ENCODE measurements at regions not wholly inside any gene's neighbourhood (a gene's known extent, or its start where the extent isn't known, plus 50 kb on each side); places are given as distances from the start of the nearest gene placed in this dataset.
A peak's percentile ranks its signal among the peaks of the same experiment; 100 is the strongest.
"Not testable (repeated sequence)": the region's sequence is repeated elsewhere in the genome, so short reads cannot be mapped to it uniquely, and the experiment has no call there.

DNA sequence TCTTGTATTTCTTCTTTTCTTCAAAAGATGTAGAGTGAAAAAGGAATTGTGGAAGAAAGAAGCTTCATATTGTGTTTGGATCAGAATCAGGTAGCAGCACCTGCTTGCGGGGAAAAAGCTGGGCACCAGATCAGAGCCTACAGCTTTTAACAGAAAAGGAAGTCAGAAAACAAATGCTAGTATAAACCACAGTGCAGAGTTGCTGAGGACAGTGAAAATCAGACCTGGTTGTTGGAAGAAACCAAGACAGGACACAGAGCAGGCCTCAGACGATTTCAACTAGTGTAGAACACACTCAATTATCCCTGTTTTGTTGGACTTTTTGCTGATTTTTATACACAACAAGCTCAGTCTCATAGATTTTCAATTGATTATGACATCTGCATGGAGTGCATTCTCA, 221.4 kb downstream of the PTN start:
- WGBS (ENCODE audit: insufficient coverage): 83% methylated on average over 2 of the region's 2 CpGs
- H3K9me3 ChIP-seq (replicated peaks; ENCODE audit: control insufficient read depth, low read depth, low read length): no peaks in the 10 kb centered on the region
- H3K4me3 ChIP-seq (ENCODE audit: low read length): no peak overlapping the region
- no peak overlapping the region for H3K27ac ChIP-seq (ENCODE audit: low read length)
- no peaks in the 10 kb centered on the region for H3K36me3 ChIP-seq (ENCODE audit: control insufficient read depth, insufficient read depth, low read length)
- no peak for DNase-seq
- no peaks in the 10 kb centered on the region for H3K4me1 ChIP-seq (ENCODE audit: control insufficient read depth, insufficient read depth, low read length)
- H3K27me3 ChIP-seq (ENCODE audit: control insufficient read depth, insufficient read depth, low read length): no peaks in the 10 kb centered on the region

DNA sequence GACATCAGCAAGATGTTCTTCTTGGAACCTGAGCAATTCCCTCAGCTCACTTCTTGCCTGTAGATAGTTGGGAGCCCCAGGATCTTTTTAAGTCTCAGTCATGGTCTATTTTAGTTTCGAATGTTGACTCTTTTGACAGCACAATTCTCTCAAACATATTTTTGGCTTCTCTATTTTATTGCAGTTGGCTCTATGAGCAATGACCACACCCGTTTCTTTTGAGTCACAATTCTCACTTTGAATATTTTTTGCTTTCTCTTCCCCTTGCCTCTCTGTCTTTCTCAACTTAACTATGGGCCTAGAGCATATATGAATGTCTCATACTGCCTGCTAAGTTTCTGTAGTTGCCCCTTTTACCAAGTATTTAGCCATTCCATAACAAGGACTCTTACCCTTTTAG, 222.8 kb downstream of the PTN start:
- Histone ChIP-seq H3K27ac (ENCODE audit: low read length) (no peak overlapping the region), H3K4me1 (ENCODE audit: control insufficient read depth, insufficient read depth, low read length) (no peaks in the 10 kb centered on the region), H3K9me3 (replicated peaks; ENCODE audit: control insufficient read depth, low read depth, low read length) (no peaks in the 10 kb centered on the region), H3K36me3 (ENCODE audit: control insufficient read depth, insufficient read depth, low read length) (no peaks in the 10 kb centered on the region), H3K4me3 (ENCODE audit: low read length) (no peak overlapping the region), H3K27me3 (ENCODE audit: control insufficient read depth, insufficient read depth, low read length) (no peaks in the 10 kb centered on the region)
- DNase-seq: peak; percentile 43
- WGBS (ENCODE audit: insufficient coverage): no CpG with 5 or more reads among the region's 2 CpGs

DNA sequence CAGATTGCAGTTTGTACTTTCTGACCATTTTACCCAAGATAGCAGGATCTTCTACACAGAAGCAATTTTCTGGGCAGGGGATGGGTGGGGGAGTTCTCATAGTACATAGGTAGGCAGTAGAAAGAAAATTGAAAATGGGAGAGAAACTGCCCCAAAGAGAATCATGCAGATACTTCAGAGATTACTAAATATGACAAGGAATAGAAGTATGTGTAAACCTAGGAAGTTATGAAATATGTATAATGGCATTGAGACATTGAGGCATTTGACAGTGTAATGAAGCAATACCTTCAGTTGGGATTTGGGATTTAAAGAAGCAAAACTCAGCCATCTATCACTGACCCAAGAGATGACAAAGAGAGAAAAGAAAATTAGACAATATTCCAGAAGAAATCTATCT, 233.0 kb downstream of the PTN start:
- H3K4me1 ChIP-seq (ENCODE audit: control insufficient read depth, insufficient read depth, low read length): no peaks in the 10 kb centered on the region
- no peaks in the 10 kb centered on the region for H3K36me3 ChIP-seq (ENCODE audit: control insufficient read depth, insufficient read depth, low read length)
- DNase-seq: no peak
- no peak overlapping the region for H3K27ac ChIP-seq (ENCODE audit: low read length)
- no peak overlapping the region for H3K4me3 ChIP-seq (ENCODE audit: low read length)
- H3K9me3 ChIP-seq (replicated peaks; ENCODE audit: control insufficient read depth, low read depth, low read length): no peaks in the 10 kb centered on the region
- no peaks in the 10 kb centered on the region for H3K27me3 ChIP-seq (ENCODE audit: control insufficient read depth, insufficient read depth, low read length)

DNA sequence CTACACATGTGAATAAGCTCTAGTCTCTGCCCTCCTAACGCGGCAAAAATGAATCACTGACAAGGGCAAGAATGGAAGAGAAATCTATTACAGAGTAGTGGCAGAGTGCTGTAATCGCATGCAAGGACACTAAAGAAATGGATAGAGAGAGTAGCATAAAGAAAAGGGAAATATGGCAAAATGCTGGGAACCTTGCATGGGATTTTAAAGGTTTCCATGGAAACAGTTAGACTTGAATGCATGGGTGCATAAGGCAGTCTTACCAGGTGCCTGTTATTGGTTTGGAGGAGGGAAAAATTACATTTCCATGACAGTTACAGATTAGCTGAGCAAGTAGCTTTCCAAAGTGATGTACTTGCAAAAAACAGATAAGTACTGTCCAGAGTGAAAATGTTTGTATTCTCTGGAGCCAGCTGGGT, 233.4 kb downstream of the PTN start:
- peak; percentile 4 for DNase-seq
- Histone ChIP-seq H3K4me3 (ENCODE audit: low read length) (no peak overlapping the region), H3K27ac (ENCODE audit: low read length) (no peak overlapping the region), H3K4me1 (ENCODE audit: control insufficient read depth, insufficient read depth, low read length) (no peaks in the 10 kb centered on the region), H3K9me3 (replicated peaks; ENCODE audit: control insufficient read depth, low read depth, low read length) (no peaks in the 10 kb centered on the region), H3K27me3 (ENCODE audit: control insufficient read depth, insufficient read depth, low read length) (no peaks in the 10 kb centered on the region), H3K36me3 (ENCODE audit: control insufficient read depth, insufficient read depth, low read length) (no peaks in the 10 kb centered on the region)
- 90% methylated on average over 3 of the region's 3 CpGs for WGBS (ENCODE audit: insufficient coverage)

DNA sequence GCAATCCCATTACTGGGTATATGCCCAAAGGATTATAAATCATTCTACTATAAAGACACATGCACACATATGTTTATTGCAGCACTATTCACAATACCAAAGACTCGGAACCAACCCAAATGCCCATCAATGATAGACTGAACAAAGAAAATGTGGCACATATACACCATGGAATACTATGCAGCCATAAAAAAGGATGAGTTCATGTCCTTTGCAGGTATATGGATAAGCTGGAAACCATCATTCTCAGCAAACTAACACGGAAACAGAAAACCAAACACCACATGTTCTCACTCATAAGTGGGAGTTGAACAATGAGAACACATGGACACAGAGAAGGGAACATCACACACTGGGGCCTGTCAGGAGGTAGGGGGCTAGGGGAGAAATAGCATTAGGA, 235.7 kb downstream of the PTN start:
- WGBS (ENCODE audit: insufficient coverage): no CpG with 5 or more reads among the region's 2 CpGs

DNA sequence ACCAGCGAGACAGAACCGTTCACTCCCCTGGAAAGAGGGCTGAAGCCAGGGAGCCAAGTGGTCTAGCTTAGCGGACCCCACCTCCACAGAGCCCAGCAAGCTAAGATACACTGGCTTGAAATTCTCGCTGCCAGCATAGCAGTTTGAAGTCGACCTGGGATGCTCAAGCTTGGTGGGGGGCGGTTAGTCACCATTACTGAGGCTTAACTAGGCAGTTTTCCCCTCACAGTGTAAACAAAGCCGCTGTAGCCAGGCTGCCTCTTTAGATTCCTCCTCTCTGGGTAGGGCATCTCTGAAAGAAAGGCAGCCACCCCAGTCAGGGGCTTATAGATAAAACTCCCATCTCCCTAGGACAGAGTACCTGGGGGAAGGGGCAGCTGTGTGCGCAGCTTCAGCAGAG, 235.1 kb downstream of the CHRM2 start:
- not testable (repeated sequence) for H3K36me3 ChIP-seq (ENCODE audit: control insufficient read depth, insufficient read depth, low read length); H3K9me3 ChIP-seq (replicated peaks; ENCODE audit: control insufficient read depth, low read depth, low read length); H3K27me3 ChIP-seq (ENCODE audit: control insufficient read depth, insufficient read depth, low read length); DNase-seq; H3K27ac ChIP-seq (ENCODE audit: low read length); H3K4me1 ChIP-seq (ENCODE audit: control insufficient read depth, insufficient read depth, low read length); H3K4me3 ChIP-seq (ENCODE audit: low read length)
- WGBS (ENCODE audit: insufficient coverage): 75% methylated on average over 4 of the region's 8 CpGs

More for the DNA sequence above, 235.7 kb downstream of the PTN start:
- not testable (repeated sequence) for H3K4me1 ChIP-seq (ENCODE audit: control insufficient read depth, insufficient read depth, low read length); H3K9me3 ChIP-seq (replicated peaks; ENCODE audit: control insufficient read depth, low read depth, low read length); H3K4me3 ChIP-seq (ENCODE audit: low read length); H3K36me3 ChIP-seq (ENCODE audit: control insufficient read depth, insufficient read depth, low read length); DNase-seq; H3K27me3 ChIP-seq (ENCODE audit: control insufficient read depth, insufficient read depth, low read length); H3K27ac ChIP-seq (ENCODE audit: low read length)

DNA sequence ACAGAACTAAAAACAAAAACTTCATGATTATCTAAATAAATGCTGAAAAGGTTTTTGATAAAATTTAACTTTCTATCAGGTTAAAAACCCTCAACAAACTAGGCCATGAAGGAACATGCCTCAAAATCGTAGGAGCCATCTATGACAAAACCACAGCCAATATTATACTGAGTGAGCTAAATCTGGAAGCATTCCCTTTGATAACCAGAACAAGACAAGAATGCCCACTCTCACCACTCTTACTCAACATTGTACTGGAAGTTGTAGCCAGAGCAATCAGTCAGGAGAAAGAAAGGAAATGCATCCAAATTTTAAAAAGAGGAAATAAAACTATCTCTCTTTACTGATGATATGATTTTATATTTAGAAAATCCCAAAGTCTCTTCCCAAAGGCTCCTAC, 228.7 kb downstream of the CHRM2 start:
- Histone ChIP-seq H3K4me3 (ENCODE audit: low read length) (no peak overlapping the region), H3K36me3 (ENCODE audit: control insufficient read depth, insufficient read depth, low read length) (no peaks in the 10 kb centered on the region), H3K4me1 (ENCODE audit: control insufficient read depth, insufficient read depth, low read length) (no peaks in the 10 kb centered on the region), H3K27ac (ENCODE audit: low read length) (no peak overlapping the region), H3K9me3 (replicated peaks; ENCODE audit: control insufficient read depth, low read depth, low read length) (no peaks in the 10 kb centered on the region), H3K27me3 (ENCODE audit: control insufficient read depth, insufficient read depth, low read length) (no peaks in the 10 kb centered on the region)
- no peak for DNase-seq
- no CpG with 5 or more reads among the region's 1 CpG for WGBS (ENCODE audit: insufficient coverage)

DNA sequence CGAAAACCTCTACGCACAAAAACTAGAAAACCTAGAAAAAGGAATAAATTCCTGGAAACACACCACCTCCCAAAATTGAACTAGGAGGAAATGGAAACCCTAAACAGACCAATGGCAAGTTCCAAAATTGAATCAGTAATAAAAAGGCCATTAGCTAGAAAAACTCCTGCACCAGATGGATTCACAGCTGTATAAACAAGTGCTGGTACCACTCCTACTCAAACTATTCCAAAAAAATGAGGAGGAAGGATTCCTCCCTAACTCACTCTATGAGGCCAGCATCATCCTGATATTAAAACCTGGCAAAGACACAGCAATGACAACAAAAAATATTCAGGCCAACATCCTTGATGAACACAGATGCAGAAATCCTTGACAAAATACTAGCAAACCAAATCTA, 228.2 kb downstream of the CHRM2 start:
- Histone ChIP-seq H3K36me3 (ENCODE audit: control insufficient read depth, insufficient read depth, low read length) (no peaks in the 10 kb centered on the region), H3K27me3 (ENCODE audit: control insufficient read depth, insufficient read depth, low read length) (no peaks in the 10 kb centered on the region), H3K9me3 (replicated peaks; ENCODE audit: control insufficient read depth, low read depth, low read length) (no peaks in the 10 kb centered on the region), H3K4me3 (ENCODE audit: low read length) (no peak overlapping the region), H3K4me1 (ENCODE audit: control insufficient read depth, insufficient read depth, low read length) (no peaks in the 10 kb centered on the region), H3K27ac (ENCODE audit: low read length) (no peak overlapping the region)
- no CpG with 5 or more reads among the region's 2 CpGs for WGBS (ENCODE audit: insufficient coverage)
- peak; percentile 64 for DNase-seq

DNA sequence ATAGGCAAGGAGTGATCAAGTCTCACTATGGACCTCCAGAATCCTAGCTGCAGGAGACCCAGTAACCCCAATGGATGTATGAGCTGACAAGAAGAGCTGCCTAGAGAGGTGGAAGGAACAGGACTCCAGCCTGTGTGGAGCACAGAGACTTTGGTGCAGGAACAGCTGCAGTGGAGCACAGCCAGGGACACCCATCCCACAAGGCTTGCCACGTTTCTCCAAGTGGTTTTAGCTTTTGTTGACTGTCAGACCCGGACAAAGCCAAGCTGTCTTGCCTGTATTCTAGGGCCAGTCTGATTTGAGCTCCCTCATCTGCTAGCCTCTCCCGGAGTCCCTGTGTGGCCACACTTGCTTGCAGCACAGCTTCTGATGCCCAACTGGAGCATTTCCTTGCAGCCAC, 224.7 kb downstream of the CHRM2 start:
- H3K9me3 ChIP-seq (replicated peaks; ENCODE audit: control insufficient read depth, low read depth, low read length): no peaks in the 10 kb centered on the region
- H3K4me3 ChIP-seq (ENCODE audit: low read length): no peak overlapping the region
- H3K27me3 ChIP-seq (ENCODE audit: control insufficient read depth, insufficient read depth, low read length): no peaks in the 10 kb centered on the region
- H3K4me1 ChIP-seq (ENCODE audit: control insufficient read depth, insufficient read depth, low read length): no peaks in the 10 kb centered on the region
- WGBS (ENCODE audit: insufficient coverage): 77% methylated on average over 3 of the region's 3 CpGs
- DNase-seq: no peak
- H3K27ac ChIP-seq (ENCODE audit: low read length): no peak overlapping the region
- H3K36me3 ChIP-seq (ENCODE audit: control insufficient read depth, insufficient read depth, low read length): no peaks in the 10 kb centered on the region

DNA sequence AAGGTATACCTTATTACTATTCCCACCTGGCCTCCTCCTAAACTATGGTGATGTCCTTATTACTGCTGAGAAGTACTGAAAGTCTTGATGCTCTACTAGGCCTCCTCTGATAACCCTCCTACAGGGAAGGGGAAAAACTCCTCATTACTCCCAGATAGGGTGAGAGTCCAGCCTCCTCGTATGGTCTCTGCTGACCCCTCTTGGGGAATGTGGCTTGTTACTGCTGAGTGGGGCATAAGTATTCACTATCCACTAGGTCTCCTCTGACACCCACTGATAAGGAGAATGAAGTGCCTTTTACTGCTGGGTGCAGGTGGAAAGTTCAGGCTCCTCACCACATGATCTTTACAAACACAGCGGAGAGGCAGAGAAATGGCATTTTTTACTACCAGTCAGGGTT, 222.9 kb downstream of the CHRM2 start:
- no CpG with 5 or more reads among the region's 2 CpGs for WGBS (ENCODE audit: insufficient coverage)
- no peak overlapping the region for H3K4me3 ChIP-seq (ENCODE audit: low read length)
- H3K4me1 ChIP-seq (ENCODE audit: control insufficient read depth, insufficient read depth, low read length): no peaks in the 10 kb centered on the region
- no peak for DNase-seq
- H3K9me3 ChIP-seq (replicated peaks; ENCODE audit: control insufficient read depth, low read depth, low read length): no peaks in the 10 kb centered on the region
- no peaks in the 10 kb centered on the region for H3K27me3 ChIP-seq (ENCODE audit: control insufficient read depth, insufficient read depth, low read length)
- no peaks in the 10 kb centered on the region for H3K36me3 ChIP-seq (ENCODE audit: control insufficient read depth, insufficient read depth, low read length)
- H3K27ac ChIP-seq (ENCODE audit: low read length): no peak overlapping the region

DNA sequence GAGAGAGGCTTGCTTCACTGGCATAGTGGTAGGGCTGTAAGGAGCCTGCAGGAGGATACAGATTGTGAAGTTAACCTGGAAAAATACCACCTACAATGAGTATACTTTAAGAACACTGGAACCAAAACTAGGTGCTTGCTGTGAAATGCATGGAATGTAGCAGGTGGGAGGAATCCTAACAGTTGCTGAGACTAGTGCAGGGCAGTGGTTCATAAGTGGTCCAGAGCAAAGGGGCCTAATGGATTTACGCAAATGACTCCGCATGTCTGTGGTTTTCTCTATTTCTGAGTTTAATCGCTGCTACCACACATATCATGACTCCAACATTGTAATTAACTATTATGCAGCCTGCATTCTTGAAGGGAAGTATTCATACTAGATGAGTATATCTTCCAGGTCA, 218.4 kb downstream of the CHRM2 start:
- H3K27ac ChIP-seq (ENCODE audit: low read length): no peak overlapping the region
- WGBS (ENCODE audit: insufficient coverage): no CpG with 5 or more reads among the region's 3 CpGs
- no peaks in the 10 kb centered on the region for H3K36me3 ChIP-seq (ENCODE audit: control insufficient read depth, insufficient read depth, low read length)

More for the DNA sequence above, 218.4 kb downstream of the CHRM2 start:
- Histone ChIP-seq H3K27me3 (ENCODE audit: control insufficient read depth, insufficient read depth, low read length) (no peaks in the 10 kb centered on the region), H3K4me3 (ENCODE audit: low read length) (no peak overlapping the region), H3K4me1 (ENCODE audit: control insufficient read depth, insufficient read depth, low read length) (no peaks in the 10 kb centered on the region), H3K9me3 (replicated peaks; ENCODE audit: control insufficient read depth, low read depth, low read length) (no peaks in the 10 kb centered on the region)
- no peak for DNase-seq

All from muscle of leg (tissue), 3 donors.